Loucy (cell line): ENCODE measurements at regions not wholly inside any gene's neighbourhood (a gene's known extent, or its start where the extent isn't known, plus 50 kb on each side); places are given as distances from the start of the nearest gene placed in this dataset.

Experiments used
- CTCF ChIP-seq: fragments of 200-600 bp; sonication (generic); conservative IDR thresholded peaks from 2 replicates; pipeline ENCODE4 v1.5.1; 2014; ENCODE audit warnings: mild to moderate bottlenecking, antibody characterized with exemption, low read length
- EZH2phosphoT487 ChIP-seq: fragments of 200-600 bp; IDR thresholded peaks from 2 replicates; pipeline ENCODE4 v1.6.1; 2018; ENCODE audit warnings: antibody characterized with exemption, mild to moderate bottlenecking, moderate library complexity, borderline replicate concordance

- TF ChIP-seq CTCF (no peak), EZH2phosphoT487 (no peak)
These were observed 56.2 kb upstream of the CD82 start for GRCh38 chr11:44509296-44509695.
